ENCODE measurements at regions not wholly inside any gene's neighbourhood (a gene's known extent, or its start where the extent isn't known, plus 50 kb on each side); places are given as distances from the start of the nearest gene placed in this dataset.

DNA sequence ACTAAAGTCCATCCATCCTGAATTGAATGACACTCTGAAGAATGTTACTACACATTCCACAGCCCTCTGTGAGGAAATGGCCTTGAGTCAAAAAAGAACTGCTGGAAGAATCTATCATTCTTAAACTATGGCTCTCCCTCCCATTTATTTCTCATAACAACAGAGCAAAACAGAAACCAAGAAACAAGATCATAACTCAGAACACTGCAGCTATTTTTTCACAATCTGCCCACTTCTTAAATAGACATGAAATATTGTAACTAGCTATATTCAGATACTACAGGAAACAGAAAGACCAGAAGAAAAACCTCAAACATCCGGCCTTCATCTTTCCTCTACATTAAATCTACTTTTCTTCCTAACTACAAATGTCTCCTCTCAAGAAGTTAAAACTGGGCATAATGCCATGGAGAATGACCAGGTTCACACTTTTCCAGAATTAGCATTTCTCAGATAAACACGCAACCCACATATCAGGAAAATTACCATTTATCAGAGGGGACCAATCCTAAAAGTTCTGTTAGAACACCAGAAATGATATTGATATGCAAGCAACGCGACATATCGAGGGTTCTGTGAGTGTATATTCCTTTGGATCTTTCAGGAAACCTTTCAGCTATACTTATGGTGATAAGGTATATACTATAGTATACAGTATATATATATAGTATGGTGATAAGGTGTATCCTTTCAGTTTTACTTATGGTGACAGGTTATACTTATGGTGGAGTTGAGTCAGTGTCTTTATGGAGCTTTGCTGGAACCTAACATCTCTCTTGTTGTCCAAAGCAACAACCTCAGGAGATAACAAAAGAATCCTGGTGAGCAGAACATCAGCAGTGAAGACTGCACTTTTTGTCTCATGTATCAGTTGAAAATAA lies 60.4 kb upstream of the IRF2 start:
- TF ChIP-seq CTCF (conservative IDR thresholded peaks at IDR 0.05; ENCODE audit: low read depth, low read length): no peak
- TF ChIP-seq RFX5 (IDR thresholded peaks at IDR 0.05; ENCODE audit: low read depth, low read length): no peak
- TF ChIP-seq NFE2L2 (IDR thresholded peaks at IDR 0.05; ENCODE audit: low read depth, low read length): no peak
- no peak for TF ChIP-seq RAD21 (IDR thresholded peaks at IDR 0.05; ENCODE audit: low read length)
